HG03558 (cell line): ENCODE measurements at regions not wholly inside any gene's neighbourhood (a gene's known extent, or its start where the extent isn't known, plus 50 kb on each side); places are given as distances from the start of the nearest gene placed in this dataset.

ENCODE experiments used
- ATAC-seq: cut with Tn5 transposase; IDR thresholded peaks from one replicate; pipeline ENCODE4 v1.9.1; 2021; ENCODE audit warnings: moderate number of reproducible peaks; ENCODE audit not compliant: unreplicated experiment; ENCODE audit errors: extremely low read depth

DNA sequence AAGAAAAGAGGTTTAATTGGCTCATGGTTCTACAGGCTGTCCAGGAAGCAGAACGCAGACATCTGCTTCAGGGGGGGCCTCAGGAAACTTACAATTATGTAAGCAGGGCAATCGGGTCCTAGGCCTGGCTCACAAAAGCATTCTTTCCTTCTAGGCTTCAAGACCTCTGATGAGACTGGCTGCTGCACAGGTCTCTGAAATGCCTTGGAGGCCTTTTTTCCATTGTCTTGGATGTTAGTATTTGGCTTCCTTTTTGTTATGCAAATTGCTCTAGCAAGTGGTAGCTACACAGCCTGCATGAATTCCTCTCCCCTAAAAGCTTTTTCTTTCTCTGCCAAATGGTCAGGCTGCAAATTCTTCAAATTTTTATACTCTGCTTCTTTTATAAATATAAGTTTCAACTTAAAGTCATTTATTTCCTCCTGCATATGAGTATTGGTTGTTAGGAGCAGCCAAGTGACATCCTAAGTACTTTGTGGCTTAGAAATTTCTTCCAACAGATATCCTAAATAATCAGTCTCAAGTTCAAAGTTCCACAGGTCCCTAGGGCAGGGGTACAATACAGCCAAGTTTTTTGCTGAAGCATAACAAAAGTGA is 83.1 kb upstream of the SEMA3A start:
- no peak for ATAC-seq

DNA sequence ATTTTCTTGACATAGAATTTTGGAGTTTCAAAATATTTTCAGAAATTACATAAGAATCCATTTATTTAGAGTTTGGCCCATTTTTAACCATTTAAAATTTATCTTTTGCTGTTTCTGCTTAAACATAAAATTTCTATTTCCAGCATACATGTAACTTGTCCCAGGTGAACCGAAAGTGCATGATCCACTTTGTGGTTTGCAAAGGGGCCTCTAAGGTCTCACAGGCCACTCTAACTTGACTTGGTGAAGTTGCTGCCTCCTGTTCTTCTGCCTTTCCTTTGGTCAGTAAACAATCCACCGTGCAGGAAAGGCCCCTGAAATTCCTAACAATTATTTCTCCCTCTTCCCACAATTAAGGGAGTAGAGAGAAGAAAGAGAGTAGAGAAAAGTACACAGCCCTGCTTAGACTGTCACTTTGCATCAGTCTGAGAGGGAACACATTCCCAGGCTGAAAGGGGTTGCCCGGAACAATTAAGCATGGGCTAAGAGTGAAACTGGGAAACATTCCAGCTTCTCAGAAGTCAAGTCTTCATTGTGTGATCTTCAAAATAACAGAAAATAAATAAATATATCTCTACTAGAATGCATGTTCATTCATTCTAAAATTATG is 79.5 kb upstream of the SEMA3A start:
- no peak for ATAC-seq

DNA sequence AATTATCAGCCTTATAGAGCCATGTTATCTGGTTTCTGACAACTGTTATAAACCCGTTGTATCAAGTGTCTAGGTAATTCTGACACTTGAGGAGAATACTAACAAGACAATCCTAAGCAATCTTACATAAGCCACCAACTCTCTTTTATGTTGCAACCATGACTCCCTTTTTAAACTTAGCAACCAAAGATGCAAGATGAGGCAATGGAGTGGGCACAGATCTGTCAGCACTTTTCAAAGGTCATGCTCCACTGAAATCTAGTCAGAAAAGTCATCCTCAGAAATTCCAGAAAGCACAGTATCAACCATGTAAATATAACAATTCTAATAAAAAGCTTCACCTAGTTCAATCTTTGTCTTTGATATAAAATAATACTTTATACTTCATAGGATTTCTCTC is 77.0 kb upstream of the SEMA3A start:
- ATAC-seq, result no peak

DNA sequence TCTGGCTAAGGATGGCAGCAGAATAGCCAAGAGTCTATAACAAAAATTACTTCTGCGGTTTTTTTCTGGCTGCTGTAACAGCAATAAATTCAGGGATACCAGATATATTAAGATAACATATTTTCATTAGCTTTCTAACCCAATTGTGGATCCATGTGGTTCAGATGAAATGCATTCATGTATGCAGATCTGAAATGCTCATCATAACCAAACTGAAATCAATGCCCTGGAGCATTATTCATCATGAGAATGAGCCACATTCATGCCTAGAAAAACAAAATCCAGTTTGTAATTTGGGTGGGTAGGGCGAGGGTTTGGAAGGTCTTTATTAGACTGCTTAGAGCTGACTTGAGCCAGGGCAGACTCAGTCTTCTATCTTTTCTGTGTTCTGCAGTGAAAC is 69.8 kb upstream of the SEMA3A start:
- ATAC-seq, result no peak

DNA sequence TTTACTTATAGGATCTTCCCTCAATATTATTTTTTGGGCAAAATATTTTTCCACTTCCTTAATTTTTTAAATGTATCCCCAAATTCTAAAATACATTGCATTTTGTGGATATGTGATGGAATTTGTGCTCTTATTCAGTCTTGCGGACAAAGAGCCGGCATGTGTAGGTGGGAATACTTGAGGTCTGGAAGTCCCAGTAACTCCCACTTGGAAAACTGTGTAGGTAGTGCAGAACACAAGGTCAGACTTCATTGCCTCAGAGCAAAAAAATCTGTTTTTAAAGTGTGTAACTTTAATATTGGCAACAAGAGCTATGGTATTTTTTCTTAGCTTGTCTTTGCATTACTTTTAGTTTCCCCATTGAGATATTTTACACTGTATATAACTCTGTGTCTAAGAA is 68.5 kb upstream of the SEMA3A start:
- no peak for ATAC-seq

DNA sequence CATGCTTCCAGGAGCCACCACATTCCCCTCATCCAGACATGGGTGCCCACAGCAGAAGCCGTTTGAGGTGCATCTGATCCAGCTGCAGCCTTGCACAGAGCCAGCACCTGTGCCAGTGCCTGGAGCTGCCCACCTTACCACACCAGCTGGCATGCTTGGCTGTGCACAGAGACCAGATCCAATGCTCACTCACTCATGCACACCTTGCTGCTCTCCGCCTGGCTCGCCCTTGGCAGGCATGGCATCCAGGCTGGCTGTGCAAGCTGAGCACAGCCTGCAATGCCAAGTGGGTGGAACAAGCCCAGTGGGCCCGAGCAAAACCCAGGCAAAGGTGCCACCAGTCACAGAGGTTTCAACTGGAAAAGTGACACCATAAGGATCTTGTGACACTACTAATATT is 66.9 kb upstream of the SEMA3A start:
- ATAC-seq, result no peak

DNA sequence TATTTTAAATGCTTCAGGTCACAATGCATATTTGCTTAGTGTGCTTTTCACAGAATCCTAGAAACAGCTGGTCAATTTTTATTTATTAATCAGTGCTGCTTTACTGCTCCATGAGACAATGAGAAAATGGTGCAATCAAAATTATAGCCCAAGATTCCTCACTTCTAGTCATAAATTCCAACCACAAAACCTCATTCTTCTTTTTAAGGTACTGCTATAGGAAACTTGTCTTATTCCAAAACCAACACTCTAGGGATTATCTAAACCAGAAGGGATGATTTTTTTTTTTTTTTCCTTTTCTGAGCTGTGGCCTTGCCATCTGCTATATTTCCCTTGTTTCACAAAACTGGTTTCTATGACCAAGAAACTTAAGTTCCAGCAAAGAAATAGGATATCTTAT is 64.0 kb upstream of the SEMA3A start:
- no peak for ATAC-seq

DNA sequence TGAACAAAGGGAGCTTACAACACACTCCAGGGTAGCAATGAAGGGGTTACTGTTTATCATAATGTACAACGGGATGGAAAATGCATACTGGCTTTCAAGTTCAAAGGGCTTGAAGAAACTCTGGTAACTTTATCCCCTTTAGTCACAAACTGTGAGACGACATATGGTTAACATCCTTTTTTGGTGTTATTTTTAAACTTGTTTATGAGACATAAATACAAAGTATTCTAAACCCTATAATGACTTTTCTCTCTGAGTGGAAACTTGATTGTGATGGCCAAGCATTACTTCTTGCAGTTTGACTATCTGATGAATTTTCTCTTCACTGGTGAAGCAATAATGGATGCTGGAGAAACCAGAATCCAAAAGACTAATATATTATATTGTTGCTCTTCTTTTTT is 62.0 kb upstream of the SEMA3A start:
- no peak for ATAC-seq

DNA sequence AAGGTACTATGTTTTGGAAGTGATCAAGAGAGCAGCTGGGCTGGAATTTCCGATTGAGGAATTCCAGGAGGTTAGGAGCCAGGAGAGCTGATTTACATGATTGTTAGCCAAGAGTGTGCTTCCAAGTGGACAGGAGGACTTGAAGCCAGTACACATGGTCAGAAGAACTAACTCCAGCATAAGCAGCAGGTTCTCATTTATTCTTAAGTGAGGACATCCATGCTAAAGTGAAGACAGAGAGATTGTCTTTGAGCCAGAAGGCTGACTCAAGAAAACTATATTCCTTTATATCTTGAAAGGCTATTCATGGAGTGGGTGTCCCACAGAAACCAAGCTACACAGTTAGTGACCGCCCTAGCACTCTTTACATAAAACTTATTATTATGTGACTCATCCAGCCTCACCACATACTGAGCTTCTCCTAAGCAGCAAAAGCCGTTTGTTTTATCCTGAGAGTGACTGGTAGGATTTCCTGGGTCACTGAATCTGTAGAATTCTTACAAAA is 56.7 kb upstream of the SEMA3A start:
- no peak for ATAC-seq

DNA sequence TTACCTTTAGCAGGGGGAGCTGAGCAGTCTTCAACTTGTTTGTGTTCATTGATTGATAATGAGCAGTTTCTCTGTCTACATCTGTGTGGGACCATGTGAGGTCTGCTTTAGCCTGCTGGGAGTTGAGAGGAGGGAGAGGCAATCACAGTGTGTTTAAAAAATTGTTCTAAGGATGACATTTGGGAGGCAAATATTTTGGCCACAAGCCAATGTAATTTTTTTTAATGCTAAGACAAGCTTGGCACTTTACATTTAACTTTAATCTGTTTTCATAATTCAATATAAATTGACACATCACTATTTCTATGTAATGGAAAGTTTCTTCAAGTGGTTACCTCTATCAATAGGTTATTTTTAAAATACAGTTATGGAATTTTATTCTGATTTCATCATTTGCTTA is 55.9 kb upstream of the SEMA3A start:
- no peak for ATAC-seq

DNA sequence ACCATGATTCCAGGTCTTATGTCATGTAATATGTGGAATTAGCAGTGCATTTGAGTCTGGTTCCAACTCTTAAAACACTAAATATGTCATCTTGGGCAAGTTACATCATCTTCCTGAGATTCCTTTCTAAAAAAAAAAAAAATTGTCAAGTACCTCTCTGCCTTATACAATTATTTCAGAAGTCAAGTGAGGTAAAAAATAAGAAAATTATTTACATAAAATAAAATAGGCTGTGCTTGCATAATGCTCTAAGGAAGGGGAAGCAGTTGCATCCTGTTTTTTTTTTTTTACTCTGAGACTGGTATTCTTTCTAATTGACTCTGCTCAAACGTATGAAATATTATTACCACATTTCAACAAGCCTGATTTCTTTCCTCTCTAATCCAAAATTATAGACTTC is 55.1 kb upstream of the SEMA3A start:
- ATAC-seq, result no peak

DNA sequence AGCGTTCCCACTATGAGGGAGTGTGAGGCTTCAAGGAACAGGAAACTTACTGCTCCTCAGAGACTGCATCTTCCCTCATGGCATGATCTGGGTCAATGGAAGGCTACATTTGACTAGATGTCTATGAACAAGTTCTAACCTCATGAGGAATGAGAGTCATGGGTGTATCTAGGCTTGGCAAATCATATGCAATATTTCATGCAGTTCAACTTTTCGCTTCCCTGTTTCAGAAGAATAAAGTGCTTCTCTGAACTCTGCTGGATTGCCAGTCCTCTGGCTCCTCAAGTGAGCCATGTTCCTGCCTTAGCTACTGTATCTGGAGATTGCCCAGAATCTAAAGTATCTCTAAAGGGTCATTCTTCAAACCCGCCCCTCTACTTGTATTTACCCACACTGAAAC is 54.3 kb upstream of the SEMA3A start:
- ATAC-seq, result no peak

DNA sequence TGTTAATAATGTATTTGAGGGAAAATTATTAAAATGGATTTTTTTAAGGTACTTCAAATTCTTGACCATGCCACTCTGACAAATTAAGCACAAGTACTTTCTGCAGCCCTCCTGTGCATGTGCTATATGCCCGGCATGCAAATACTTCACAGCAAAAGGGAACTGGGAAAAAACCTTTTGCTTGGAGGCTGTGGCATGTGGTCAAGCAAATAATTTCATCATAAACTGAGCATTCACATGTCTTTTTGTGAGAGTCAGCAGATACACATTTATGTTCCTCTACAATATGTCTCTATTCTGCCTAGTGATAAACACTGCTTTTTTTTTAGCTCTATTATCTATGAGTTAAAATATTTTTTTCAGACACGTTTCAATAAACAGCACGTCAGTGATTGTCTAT is 53.7 kb upstream of the SEMA3A start:
- ATAC-seq, result no peak

DNA sequence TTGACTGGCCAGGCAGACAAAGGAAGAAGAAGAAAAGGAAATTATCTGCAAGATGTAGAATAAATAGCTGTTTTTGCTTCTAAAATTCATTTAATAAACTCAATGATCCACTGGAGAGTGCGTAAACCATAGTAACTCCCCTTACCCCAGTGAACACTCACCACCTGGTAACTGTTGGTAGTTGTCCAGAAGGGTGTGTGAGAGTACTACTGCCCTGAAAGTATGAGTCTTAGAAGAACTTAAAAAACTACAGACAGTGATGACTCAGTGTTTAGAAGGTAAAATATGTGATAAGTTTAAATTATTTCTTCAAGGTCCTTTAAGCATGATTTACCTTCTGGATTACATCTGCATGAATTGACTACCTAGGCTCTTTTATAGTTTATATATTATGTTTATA is 53.0 kb upstream of the SEMA3A start:
- no peak for ATAC-seq

DNA sequence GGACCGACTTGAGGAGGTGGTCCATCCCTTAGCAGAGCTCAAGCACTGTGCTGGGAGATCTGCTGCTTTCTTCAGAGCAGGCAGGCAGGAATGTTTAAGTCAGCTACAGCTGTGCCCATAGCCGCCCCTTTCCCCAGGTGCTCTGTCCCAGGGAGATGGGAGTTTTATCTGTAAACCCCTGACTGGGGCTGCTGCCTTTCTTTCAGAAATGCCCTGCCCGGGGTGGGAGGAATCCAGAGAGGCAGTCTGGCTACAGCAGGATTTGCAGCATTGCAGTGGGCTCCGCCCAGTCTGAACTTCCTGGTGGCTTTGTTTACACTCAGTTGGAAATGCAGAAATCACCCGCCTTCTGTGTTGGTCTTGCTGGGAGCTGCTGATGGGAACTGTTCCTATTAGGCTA is 51.2 kb upstream of the SEMA3A start:
- no peak for ATAC-seq
